HPDE6-E6E7 (cell line): ENCODE measurements at regions not wholly inside any gene's neighbourhood (a gene's known extent, or its start where the extent isn't known, plus 50 kb on each side); places are given as distances from the start of the nearest gene placed in this dataset.
"Not testable (repeated sequence)": the region's sequence is repeated elsewhere in the genome, so short reads cannot be mapped to it uniquely, and the experiment has no call there.

Experiments
- DNase-seq: peaks from one replicate; pipeline ENCODE4 v3.0.0; 2011; ENCODE audit warnings: missing footprints; ENCODE audit errors: extremely low spot score

DNA sequence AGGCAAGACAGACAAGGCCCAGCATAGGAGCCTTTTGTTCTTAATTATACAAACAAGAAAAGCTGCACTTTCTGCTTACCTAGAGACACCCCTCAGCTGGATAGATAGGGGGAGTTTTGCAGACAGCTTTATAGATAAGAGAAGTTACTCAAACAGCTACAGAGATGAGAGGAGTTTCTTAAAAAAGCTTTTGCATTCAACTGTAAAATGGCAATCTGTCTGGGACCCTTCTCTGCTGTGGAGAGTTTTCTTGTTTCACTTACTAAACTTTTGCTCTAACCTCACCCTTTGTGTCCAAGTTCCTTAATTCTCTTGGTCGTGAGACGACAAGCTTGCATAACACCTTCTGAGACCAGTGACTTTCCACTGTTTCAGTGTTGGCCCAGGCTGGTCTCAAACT, 103.8 kb upstream of the CHORDC1 start:
- no peak for DNase-seq

DNA sequence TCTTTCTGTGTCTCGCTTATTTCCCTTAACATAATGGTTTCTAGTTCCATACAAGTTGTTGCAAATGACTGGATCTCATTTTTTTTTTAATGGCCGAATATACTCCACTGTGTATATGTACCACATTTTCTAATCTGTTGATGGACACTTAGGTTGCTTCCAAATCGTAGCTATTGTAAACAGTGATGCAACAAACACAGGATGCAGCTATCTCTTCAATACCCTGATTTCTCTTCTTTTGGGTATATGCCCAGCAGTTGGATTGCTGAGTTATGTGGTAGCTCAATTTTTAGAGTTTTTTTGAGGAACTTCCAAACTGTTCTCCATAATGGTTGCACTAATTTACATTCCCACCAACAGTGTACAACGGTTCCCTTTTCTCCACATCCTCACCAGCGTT, 100.4 kb upstream of the CHORDC1 start:
- no peak for DNase-seq

DNA sequence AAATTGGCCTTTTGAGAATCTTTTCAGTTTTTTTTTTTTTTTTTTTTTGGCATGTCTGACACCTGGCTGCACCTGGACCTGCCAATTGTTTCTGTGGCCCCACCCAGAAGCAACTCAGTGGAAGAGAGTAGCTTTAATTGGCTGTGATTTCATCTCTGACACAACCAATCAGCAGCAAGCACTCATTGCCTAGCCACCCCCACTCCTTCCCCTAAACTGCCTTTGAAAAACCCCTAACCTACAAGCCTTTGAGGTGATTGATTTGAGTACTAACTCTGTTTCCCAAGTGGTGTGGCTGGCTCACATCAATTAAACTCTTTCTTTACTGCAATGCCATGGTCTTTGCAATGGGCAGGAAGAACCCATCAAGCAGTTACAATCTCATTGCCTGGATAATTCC, 98.2 kb upstream of the CHORDC1 start:
- DNase-seq: no peak

DNA sequence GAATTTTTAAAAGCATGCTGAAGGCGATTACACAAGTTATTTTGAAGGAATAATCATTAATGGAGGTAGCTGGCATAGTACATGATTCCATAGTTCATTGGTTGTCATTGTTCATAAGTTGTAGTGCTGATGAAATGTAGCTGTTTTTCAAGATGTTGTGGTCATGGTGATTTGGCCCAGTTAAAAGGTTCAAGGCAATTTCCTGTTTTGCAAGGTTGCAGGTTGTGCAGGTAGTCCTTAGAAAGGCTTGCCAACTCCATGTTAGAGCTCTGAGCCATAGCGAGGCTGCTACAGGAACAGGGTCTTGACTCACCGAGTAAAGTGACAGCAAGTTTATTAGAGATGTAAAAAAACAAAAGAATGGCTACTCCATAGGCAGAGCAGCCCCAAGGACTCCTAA, 95.8 kb upstream of the CHORDC1 start:
- DNase-seq: no peak

DNA sequence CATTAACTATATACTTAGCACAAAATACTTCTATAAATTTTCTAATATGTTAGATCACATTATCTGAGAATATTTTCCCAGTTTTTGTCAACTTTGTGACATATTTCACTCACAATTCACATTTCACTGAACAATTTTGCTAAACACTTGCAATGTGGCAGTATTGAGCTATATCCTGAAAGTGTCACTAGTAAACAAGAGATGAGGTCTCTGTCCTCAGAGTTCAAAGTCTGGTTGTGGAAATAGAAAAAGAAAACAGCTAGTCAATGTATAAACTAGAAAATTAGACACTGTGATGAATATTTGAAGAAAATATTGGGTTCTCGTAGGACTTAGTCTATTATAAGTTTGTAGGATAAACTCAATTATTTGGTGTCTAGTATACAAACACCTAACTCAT, 87.4 kb upstream of the CHORDC1 start:
- no peak for DNase-seq

DNA sequence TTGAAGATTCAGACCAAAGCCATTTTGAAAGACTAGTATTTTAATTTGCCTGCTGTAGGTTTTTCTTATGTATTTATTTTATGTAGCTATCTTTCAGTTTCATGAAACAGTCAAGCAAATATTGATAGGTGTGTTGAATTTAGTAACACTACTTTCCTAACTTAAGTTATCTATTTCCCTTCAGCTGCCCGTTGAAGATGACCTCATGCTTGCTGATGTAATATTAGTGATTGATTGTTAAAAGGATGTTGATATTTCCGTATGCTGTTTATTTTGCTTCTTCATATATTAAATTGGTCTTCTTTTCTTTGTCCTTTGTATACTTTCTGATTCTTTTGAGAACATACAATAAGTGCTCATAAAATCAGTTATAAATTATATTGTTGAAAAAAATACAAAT, 86.8 kb upstream of the CHORDC1 start:
- no peak for DNase-seq

DNA sequence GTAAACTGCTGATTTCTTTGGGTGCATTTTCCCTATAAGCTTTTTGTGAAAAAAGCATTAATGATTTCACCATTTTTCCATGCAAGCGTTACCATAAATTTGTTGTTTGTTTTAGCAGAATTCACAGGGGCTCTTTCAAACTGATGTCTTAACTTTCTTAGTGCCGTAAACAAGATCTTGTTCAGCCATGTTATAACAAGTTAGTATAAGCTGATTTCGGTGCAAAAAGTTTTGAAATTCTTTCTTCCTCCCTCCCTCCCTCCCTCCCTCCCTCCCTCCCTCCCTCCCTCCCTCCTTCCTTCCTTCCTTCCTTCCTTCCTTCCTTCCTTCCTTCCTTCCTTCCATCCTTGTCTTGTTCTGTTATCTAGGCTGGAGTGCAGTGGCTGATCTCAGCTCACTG, 71.7 kb upstream of the CHORDC1 start:
- DNase-seq: no peak

DNA sequence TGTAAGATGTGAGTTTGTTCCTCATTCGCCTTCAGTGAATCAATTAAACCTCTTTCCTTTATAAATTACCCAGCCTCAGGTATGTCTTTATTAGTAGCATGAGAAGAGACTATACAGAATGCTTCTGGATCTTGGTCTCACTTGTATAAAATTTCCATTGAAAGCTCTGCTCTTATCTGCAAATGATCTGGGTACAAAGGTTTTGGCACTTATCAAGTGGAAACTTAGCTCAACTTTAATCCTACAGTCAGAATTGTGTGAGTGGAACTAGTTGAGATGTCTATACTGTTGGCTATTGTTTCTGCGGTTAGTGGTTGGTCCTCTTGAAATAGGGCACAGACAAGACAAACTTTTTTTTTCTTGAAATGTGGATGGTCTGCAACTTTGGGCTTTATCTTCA, 71.2 kb upstream of the CHORDC1 start:
- no peak for DNase-seq

DNA sequence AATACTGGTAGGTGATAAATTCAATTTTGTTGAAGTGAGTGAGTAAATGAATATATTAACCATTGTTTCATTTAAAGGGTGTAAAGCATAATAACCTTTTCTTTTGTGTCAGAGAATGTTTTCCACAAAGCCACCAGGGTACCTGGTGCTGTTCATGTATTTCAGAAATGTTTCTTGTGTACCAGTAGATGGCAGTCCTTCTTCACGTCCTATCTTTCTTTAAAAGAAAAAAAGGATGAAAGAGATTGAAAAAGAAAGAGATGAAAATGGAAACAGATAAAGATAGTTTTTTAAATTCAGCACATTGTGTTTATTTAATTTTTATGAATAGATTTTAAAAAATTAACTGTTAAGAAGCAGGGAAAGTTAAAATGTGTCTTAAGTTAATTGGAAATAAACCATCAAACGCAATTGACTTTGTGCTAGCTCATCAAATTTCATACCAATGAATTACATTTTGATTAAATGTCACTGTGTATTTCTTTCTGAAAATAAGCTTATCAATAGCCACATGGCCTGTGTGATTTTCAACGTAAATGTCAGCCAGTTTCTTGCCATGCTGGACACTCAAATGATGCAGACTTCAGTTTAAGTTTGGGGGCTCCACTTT, 65.5 kb upstream of the CHORDC1 start:
- DNase-seq: peak; percentile 35

DNA sequence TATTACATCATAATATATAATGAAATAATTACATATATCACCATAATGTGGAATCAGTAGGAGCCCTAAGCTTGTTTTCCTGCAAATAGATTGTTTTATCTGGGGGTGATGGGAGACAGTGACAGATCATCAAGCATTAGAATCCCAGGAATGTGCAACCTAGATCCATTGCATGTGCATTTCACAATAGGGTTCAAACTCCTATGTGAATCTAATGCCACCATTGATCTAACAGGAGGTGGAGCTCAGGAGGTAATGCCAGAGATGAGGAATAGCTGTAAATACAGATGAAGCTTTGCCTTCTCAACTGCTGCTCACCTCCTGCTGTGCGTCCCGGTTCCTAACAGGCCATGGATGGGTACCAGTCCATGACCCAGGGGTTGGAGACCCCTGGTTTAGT, 63.8 kb upstream of the CHORDC1 start:
- DNase-seq: no peak

DNA sequence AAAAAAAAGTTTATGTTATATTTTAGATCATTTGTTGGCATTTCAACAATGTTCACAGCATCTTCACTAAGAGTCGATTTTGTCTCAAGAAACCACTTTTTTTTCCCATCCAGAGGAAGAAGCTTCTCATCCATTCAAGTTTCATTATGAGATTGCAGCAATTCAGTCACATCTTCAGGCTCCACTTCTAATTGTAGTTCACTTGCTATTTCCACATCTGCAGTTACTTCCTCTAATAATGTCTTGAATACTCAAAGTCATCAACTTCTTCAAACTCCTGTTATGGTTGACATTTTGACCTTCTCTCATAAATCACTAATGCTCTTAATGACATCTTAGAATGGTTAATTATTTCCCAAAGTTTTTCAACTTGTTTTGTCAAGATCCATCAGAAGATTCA, 61.3 kb upstream of the CHORDC1 start:
- DNase-seq: no peak

DNA sequence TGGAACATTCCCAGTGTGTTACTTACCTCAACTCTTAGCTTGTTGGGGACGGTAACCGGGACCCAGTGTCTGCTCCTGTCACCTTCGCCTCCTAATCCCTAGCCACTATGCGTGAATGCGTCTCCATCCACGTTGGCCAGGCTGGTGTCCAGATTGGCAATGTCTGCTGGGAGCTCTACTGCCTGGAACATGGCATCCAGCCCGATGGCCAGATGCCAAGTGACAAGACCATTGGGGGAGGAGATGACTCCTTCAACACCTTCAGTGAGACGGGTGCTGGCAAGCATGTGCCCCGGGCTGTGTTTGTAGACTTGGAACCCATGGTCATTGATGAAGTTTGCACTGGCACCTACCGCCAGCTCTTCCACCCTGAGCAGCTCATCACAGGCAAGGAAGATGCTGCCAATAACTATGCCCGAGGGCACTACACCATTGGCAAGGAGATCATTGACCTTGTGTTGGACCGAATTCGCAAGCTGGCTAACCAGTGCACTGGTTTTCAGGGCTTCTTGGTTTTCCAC, 59.8 kb upstream of the CHORDC1 start:
- not testable (repeated sequence) for DNase-seq

DNA sequence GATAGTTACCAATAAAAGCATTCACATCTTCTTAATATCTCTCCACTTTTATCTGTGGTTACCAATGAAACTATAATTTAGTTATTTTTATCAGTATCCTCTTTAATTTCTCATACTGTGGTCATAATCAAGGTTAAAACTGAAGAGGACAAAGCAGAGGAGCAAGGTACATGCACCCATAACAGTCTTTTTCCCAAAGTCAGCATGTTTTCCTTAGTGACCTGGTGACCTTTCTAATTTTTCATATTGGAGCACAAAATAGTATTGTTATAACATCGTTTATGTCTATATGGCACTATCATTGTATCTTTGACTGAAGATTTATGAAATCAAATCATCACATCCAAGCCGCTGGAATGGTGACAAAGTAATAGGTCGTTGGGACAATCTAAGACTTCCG, 51.5 kb upstream of the CHORDC1 start:
- no peak for DNase-seq
